DND-41 (cell line): ENCODE measurements at regions not wholly inside any gene's neighbourhood (a gene's known extent, or its start where the extent isn't known, plus 50 kb on each side); places are given as distances from the start of the nearest gene placed in this dataset.

Experiments used
- ATAC-seq: fragments of 200-7000 bp; cut with Tn5 transposase; 3 replicates; pipeline ENCODE4 v1.9.1; 2021; ENCODE audit warnings: low read depth; ENCODE audit not compliant: insufficient read depth
- DNase-seq: peaks from one replicate; pipeline ENCODE4 v3.0.0-alpha.2; 2020
- H2AFZ ChIP-seq: 2 replicates; pipeline ENCODE4 v1.6.0; 2012; ENCODE audit warnings: low read depth, low read length
- H3K27ac ChIP-seq: 2 replicates; pipeline ENCODE4 v1.5.1; 2012; ENCODE audit warnings: low read length, inconsistent platforms
- H3K27me3 ChIP-seq: fragments of 200-600 bp; sonication (generic); 2 replicates; pipeline ENCODE4 v1.6.0; 2012; ENCODE audit warnings: low read length, mild to moderate bottlenecking, inconsistent platforms; ENCODE audit not compliant: insufficient read depth, poor library complexity
- H3K36me3 ChIP-seq: 2 replicates; pipeline ENCODE4 v1.5.1; 2012; ENCODE audit warnings: low read length, inconsistent platforms; ENCODE audit not compliant: insufficient read depth
- H3K4me1 ChIP-seq: 2 replicates; pipeline ENCODE4 v1.5.1; 2012; ENCODE audit warnings: mild to moderate bottlenecking, low read length; ENCODE audit not compliant: insufficient read depth
- H3K4me2 ChIP-seq: 2 replicates; pipeline ENCODE4 v1.6.0; 2012; ENCODE audit warnings: mild to moderate bottlenecking, moderate library complexity, low read length, inconsistent platforms; ENCODE audit not compliant: insufficient read depth
- H3K4me3 ChIP-seq, 2 experiments: fragments of 200-600 bp in 1 of 2; shearing (Covaris generic) in 1 of 2; 2 replicates each; pipeline ENCODE4 v1.5.1; 2012 to 2016; ENCODE audit warnings: inconsistent platforms in 2 of 2, low read length in 2 of 2, mild to moderate bottlenecking in 2 of 2, low read depth in 1 of 2, moderate library complexity in 1 of 2
- H3K79me2 ChIP-seq: 2 replicates; pipeline ENCODE4 v1.6.0; 2012; ENCODE audit warnings: low read length, inconsistent platforms; ENCODE audit not compliant: insufficient read depth
- H3K9ac ChIP-seq: 2 replicates; pipeline ENCODE4 v1.6.0; 2012; ENCODE audit warnings: low read depth, mild to moderate bottlenecking, inconsistent platforms, low read length, moderate library complexity
- H3K9me3 ChIP-seq: 2 replicates; pipeline ENCODE4 v1.5.1; 2012; ENCODE audit warnings: low read length, moderate library complexity, mild to moderate bottlenecking, inconsistent platforms; ENCODE audit not compliant: insufficient read depth, severe bottlenecking
- H4K20me1 ChIP-seq: 2 replicates; pipeline ENCODE4 v1.6.0; 2012; ENCODE audit warnings: low read length; ENCODE audit not compliant: insufficient read depth
- EZH2 ChIP-seq: IDR thresholded peaks from 3 replicates; pipeline ENCODE4 v1.6.1; 2012; ENCODE audit warnings: borderline replicate concordance, low read depth, mild to moderate bottlenecking, moderate library complexity, low read length, inconsistent platforms; ENCODE audit not compliant: severe bottlenecking
- TF ChIP-seq, protein P1 (sequence below): IDR thresholded peaks from 2 replicates; pipeline ENCODE4 v1.5.1; 2012; ENCODE audit warnings: borderline replicate concordance, low read length, moderate library complexity, mild to moderate bottlenecking; ENCODE audit not compliant: poor library complexity, severe bottlenecking; ENCODE audit errors: extremely low read depth

DNA sequence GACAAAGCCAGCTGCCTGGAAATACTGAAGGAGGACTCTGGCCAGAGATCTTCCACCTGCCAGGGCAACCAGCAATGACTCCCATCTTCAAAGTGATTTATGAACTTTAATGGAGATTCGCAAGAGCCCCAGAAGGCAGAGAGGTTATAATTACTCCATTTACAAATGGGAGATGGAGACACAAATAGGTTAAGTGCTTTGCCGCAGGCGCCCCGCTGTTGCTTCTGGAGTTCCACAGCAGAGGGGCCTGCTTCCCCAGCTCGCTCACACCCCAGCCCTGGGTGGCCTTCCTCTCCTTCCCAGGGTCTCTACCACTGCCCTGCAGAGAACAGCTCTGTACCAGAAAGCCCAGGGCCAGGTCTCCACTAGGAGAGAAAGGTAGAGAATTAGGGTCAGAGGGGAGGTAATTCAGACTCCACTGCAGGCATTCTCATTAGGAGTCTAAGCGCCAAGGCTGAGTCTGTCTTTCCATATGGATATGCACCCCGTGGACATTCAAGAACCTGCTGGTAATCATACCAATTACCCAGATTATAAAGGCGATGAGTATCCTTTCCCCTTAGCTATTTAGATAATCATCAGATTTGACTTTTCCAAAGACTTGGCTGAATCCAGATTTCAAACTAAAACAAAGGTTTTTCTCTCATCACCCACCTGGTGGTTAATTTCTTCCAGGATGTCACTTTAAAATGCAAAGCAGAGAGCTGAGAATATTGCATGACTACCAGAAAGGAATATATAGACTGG is 157.6 kb upstream of the TUT7 start:
- no peak overlapping the region for H3K4me3 ChIP-seq
- H3K9ac ChIP-seq = no peak overlapping the region
- no peak overlapping the region for H3K27ac ChIP-seq
- no peak for ATAC-seq
- no peak for DNase-seq
- no peak overlapping the region for H2AFZ ChIP-seq
- no peaks in the 10 kb centered on the region for H4K20me1 ChIP-seq
- H3K4me1 ChIP-seq = no peaks in the 10 kb centered on the region
- H3K9me3 ChIP-seq = no peaks in the 10 kb centered on the region
- TF ChIP-seq, protein P1, sequence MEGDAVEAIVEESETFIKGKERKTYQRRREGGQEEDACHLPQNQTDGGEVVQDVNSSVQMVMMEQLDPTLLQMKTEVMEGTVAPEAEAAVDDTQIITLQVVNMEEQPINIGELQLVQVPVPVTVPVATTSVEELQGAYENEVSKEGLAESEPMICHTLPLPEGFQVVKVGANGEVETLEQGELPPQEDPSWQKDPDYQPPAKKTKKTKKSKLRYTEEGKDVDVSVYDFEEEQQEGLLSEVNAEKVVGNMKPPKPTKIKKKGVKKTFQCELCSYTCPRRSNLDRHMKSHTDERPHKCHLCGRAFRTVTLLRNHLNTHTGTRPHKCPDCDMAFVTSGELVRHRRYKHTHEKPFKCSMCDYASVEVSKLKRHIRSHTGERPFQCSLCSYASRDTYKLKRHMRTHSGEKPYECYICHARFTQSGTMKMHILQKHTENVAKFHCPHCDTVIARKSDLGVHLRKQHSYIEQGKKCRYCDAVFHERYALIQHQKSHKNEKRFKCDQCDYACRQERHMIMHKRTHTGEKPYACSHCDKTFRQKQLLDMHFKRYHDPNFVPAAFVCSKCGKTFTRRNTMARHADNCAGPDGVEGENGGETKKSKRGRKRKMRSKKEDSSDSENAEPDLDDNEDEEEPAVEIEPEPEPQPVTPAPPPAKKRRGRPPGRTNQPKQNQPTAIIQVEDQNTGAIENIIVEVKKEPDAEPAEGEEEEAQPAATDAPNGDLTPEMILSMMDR = no peak
- no peak for TF ChIP-seq EZH2
- no peaks in the 10 kb centered on the region for H3K27me3 ChIP-seq
- no peaks in the 10 kb centered on the region for H3K36me3 ChIP-seq
- no peaks in the 10 kb centered on the region for H3K79me2 ChIP-seq
- H3K4me2 ChIP-seq = no peak overlapping the region

DNA sequence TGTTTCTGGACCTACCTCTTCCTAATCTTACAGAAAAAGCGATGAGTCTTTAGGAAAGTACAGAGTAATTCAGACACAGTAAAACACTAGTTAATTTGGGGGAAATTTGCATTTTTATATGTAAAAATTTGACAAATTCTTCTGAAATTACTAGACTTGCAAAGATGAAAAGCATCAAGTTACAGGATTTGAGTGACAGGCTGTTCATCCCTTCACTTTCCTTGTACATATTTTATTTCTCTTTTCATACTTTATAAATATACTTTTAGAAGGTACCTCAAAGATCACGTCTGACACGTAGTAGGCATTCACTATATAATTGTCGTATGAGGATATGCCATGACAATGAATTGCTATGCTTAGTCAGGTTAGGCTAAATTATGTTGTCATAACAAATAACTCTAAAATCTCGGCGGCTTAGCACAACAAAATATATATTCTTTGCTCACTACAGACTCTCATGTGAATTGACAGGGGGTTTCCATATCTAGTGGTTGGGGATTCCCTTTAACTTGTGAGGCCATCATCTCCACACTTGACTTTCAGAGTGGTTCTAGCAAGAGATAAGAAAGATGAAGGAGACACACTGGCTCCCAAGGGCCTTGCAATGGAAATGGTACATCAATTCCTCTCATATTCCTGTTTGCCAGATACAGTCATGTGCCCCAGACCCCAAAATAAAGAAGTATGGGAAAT is 154.1 kb upstream of the TUT7 start:
- TF ChIP-seq, protein P1 = no peak
- TF ChIP-seq EZH2 = no peak
- Histone ChIP-seq H3K4me2 (no peak overlapping the region), H3K4me3 (no peak overlapping the region), H3K9me3 (no peaks in the 10 kb centered on the region), H3K79me2 (no peaks in the 10 kb centered on the region), H3K4me1 (no peaks in the 10 kb centered on the region), H3K27ac (no peak overlapping the region), H3K27me3 (no peaks in the 10 kb centered on the region), H2AFZ (no peak overlapping the region), H4K20me1 (no peaks in the 10 kb centered on the region), H3K36me3 (no peaks in the 10 kb centered on the region), H3K9ac (no peak overlapping the region)
- DNase-seq = no peak
- no peak for ATAC-seq

DNA sequence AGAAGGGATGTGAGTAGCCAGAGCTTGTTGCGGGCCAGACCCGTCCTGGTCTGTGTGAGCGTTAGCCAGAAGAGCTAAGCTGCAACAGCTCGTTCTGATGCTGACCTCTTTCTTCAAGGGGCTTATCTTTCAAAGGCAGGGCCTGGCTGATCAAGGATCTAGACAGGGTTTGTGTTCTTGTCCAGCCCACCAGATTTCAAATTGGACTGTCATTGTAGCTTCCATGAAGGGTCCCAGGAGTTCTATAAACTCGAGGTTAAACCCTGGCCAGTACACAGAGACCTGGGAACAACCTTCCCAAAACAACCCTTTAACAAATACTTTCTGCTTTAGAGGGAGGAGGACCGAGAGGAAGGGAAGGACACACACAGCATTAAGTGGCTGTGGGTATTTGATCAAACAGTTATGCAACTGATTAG is 153.0 kb upstream of the TUT7 start:
- Histone ChIP-seq H3K79me2 (no peaks in the 10 kb centered on the region), H3K9me3 (no peaks in the 10 kb centered on the region), H4K20me1 (no peaks in the 10 kb centered on the region), H3K4me2 (no peak overlapping the region), H3K4me3 (no peak overlapping the region), H3K27me3 (no peaks in the 10 kb centered on the region), H3K36me3 (no peaks in the 10 kb centered on the region), H3K4me1 (no peaks in the 10 kb centered on the region), H3K9ac (no peak overlapping the region), H2AFZ (no peak overlapping the region), H3K27ac (no peak overlapping the region)
- ATAC-seq (no peak), DNase-seq (no peak)
- TF ChIP-seq EZH2 = no peak
- TF ChIP-seq, protein P1 = no peak
